B cell (primary cell): ENCODE measurements at regions not wholly inside any gene's neighbourhood (a gene's known extent, or its start where the extent isn't known, plus 50 kb on each side); places are given as distances from the start of the nearest gene placed in this dataset.

ENCODE experiments used
- ATAC-seq: fragments of 200-7000 bp; cut with Tn5 transposase; one replicate; pipeline ENCODE4 v1.10.0; 2021; ENCODE audit warnings: low read depth, mild to moderate bottlenecking, moderate number of reproducible peaks, moderate library complexity
- CTCF ChIA-PET: fragments of 350-600 bp; sonication (Branson Sonifier 250); formaldehyde crosslinking; loops from one replicate; lab custom pipeline; 2021; ENCODE audit warnings: antibody characterized with exemption, inconsistent platforms; lab: Charles Lee
- POLR2A ChIA-PET: fragments of 350-600 bp; sonication (Branson Sonifier 250); formaldehyde crosslinking; loops from one replicate; lab custom pipeline; 2021; ENCODE audit warnings: antibody characterized with exemption; lab: Charles Lee
- DNase-seq: peaks from one replicate; pipeline ENCODE4 v3.0.0; 2013
- H2AFZ ChIP-seq: 2 replicates; pipeline ENCODE4 v1.6.1; 2012; ENCODE audit warnings: mild to moderate bottlenecking, low read depth, low read length; ENCODE audit not compliant: insufficient read depth, poor library complexity, severe bottlenecking
- H3K27ac ChIP-seq, 2 donors: 1 replicate in 1 of 2; 2 replicates in 1 of 2; pipeline ENCODE4 v1.5.1; 2012 to 2013; ENCODE audit warnings: low read length in 2 of 2, mild to moderate bottlenecking in 2 of 2, moderate library complexity in 1 of 2
- H3K27me3 ChIP-seq, 4 experiments: fragments of 200-600 bp in 1 of 4; sonication (generic) in 1 of 4; replicated peaks in 1 of 4; 1 replicate in 2 of 4; 2 replicates in 2 of 4; pipeline versions ENCODE4 v1.6.1 to v1.7.0; 2013 to 2016; ENCODE audit warnings: low read length in 3 of 4, mild to moderate bottlenecking in 2 of 4, mixed read lengths in 1 of 4, moderate library complexity in 1 of 4; ENCODE audit not compliant: insufficient read depth in 4 of 4, control insufficient read depth in 3 of 4; ENCODE audit errors: control extremely low read depth in 1 of 4
- H3K36me3 ChIP-seq, 2 experiments: replicated peaks in 1 of 2; 1 replicate in 1 of 2; 2 replicates in 1 of 2; pipeline versions ENCODE4 v1.6.1 to v1.7.1; 2013; ENCODE audit warnings: low read length in 1 of 2; ENCODE audit not compliant: insufficient read depth in 2 of 2, control insufficient read depth in 1 of 2; ENCODE audit errors: control extremely low read depth in 1 of 2, extremely low read depth in 1 of 2
- H3K4me1 ChIP-seq, 2 donors: fragments of 200-600 bp in 1 of 2; sonication (generic) in 1 of 2; 1 replicate in 1 of 2; 2 replicates in 1 of 2; pipeline versions ENCODE4 v1.5.1 to v1.6.1; 2013 to 2017; ENCODE audit warnings: low read length in 2 of 2; ENCODE audit not compliant: control insufficient read depth in 2 of 2, insufficient read depth in 2 of 2
- H3K4me2 ChIP-seq: replicated peaks from 2 replicates; pipeline ENCODE3; 2012; ENCODE audit warnings: mild to moderate bottlenecking, low read depth, low read length; ENCODE audit not compliant: poor library complexity, severe bottlenecking
- H3K4me3 ChIP-seq, 5 experiments: fragments of 200-600 bp in 1 of 5; sonication (generic) in 1 of 5; 1 replicate in 3 of 5; 2 replicates in 2 of 5; pipeline versions ENCODE4 v1.5.1 to v1.7.0; 2011 to 2016; ENCODE audit warnings: low read length in 4 of 5, mild to moderate bottlenecking in 4 of 5, low read depth in 2 of 5, control low read depth in 1 of 5, moderate library complexity in 1 of 5; ENCODE audit not compliant: insufficient read depth in 1 of 5; ENCODE audit errors: control extremely low read depth in 1 of 5, extremely low read depth in 1 of 5
- H3K79me2 ChIP-seq: fragments of 200-600 bp; sonication (generic); one replicate; pipeline ENCODE4 v1.6.0; 2016; ENCODE audit warnings: low read length; ENCODE audit not compliant: control insufficient read depth, insufficient read depth
- H3K9ac ChIP-seq: fragments of 200-600 bp; sonication (generic); 2 replicates; pipeline ENCODE4 v1.6.1; 2017; ENCODE audit warnings: mild to moderate bottlenecking, low read length, moderate library complexity
- H3K9me3 ChIP-seq, 3 donors: one replicate each; pipeline versions ENCODE4 v1.6.1 to v1.7.1; 2013; ENCODE audit warnings: low read length in 2 of 3; ENCODE audit not compliant: control insufficient read depth in 2 of 3, insufficient read depth in 1 of 3; ENCODE audit errors: control extremely low read depth in 1 of 3
- H4K20me1 ChIP-seq: 2 replicates; pipeline ENCODE4 v1.6.0; 2012; ENCODE audit warnings: mild to moderate bottlenecking, low read length; ENCODE audit not compliant: insufficient read depth, control insufficient read depth, poor library complexity, severe bottlenecking
- H3K27ac Mint-ChIP-seq: one replicate; pipeline ENCODE4 v1.8.0; 2021; ENCODE audit warnings: mixed read lengths
- H3K27me3 Mint-ChIP-seq: one replicate; pipeline ENCODE4 v1.8.0; 2021; ENCODE audit warnings: mixed read lengths
- H3K4me1 Mint-ChIP-seq: one replicate; pipeline ENCODE4 v1.8.0; 2021; ENCODE audit warnings: mixed read lengths
- H3K4me3 Mint-ChIP-seq: one replicate; pipeline ENCODE4 v1.8.0; 2021; ENCODE audit warnings: mixed read lengths
- H3K9me3 Mint-ChIP-seq: one replicate; pipeline ENCODE4 v1.8.0; 2022; ENCODE audit warnings: mixed read lengths; ENCODE audit not compliant: insufficient read depth
- CTCF ChIP-seq: fragments of 200-600 bp; IDR thresholded peaks from one replicate; pipeline ENCODE4 v1.8.0; 2022; ENCODE audit warnings: antibody characterized with exemption, mild to moderate bottlenecking
- EZH2 ChIP-seq: IDR thresholded peaks from 2 replicates; pipeline ENCODE4 v1.6.1; 2012; ENCODE audit warnings: borderline replicate concordance, low read depth, mild to moderate bottlenecking, moderate library complexity, low read length; ENCODE audit not compliant: insufficient read depth, poor library complexity, severe bottlenecking
- WGBS: methylation state at CpG from one replicate; pipeline ENCODE4 v1.1.5; 2013; ENCODE audit warnings: missing lambda C conversion rate; ENCODE audit not compliant: insufficient coverage; 5-methylcytosine and 5-hydroxymethylcytosine counted together
- intact Hi-C: fragments of 100-400 bp; cut with micrococcal nuclease; formaldehyde crosslinking; loops from one replicate; pipeline ENCODE4 v1.10.0; 2022

DNA sequence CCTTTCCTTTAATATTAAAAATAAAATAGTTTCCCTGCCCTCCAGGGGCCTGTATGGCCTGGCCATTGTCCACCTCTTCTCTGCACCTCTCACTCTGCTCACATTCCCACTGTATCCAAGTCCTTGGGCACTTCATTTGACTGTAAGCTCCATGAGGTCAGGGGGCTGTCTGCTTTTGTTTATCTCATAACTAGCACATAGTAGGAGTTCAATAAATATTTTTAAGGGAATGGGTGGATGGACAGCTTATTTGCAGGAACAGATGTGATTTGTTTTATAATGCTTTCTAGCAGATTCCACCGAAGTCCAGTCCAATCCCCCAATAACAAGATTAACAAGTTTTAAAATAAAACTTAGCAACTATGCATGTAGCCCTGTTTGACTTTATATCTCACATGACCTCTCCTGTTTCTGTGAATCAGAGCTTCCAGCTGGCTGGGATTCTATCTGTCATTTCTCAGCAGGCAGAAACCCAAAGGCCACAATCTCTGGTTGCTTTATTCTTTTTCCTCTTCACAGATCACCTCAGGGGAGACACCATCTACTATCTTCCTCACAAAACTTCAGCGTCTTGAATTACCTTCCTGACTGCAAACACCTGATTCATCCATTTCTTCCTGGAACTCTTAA, 123.0 kb upstream of the NR2F2 start:
- CTCF ChIA-PET, result no interaction called here
- ATAC-seq (no peak), DNase-seq (no peak)
- no CpG with 5 or more reads among the region's 2 CpGs for WGBS
- Histone ChIP-seq H3K4me3 (no peak overlapping the region), H3K4me2 (no peak overlapping the region), H4K20me1 (no peaks in the 10 kb centered on the region), H3K79me2 (no peaks in the 10 kb centered on the region), H3K27me3 (no peaks in the 10 kb centered on the region), H3K9me3 (peaks cover 0 to 4% (median 0%) of the 10 kb centered on the region in 3 donors), H2AFZ (no peak overlapping the region), H3K9ac (no peak overlapping the region), H3K27ac (no peak overlapping the region), H3K36me3 (no peaks in the 10 kb centered on the region), H3K4me1 (no peaks in the 10 kb centered on the region)
- H3K9me3 Mint-ChIP-seq, result peaks cover 8% of the 10 kb centered on the region
- no peak overlapping the region for H3K4me3 Mint-ChIP-seq
- no peak for TF ChIP-seq CTCF
- TF ChIP-seq EZH2, result no peak
- H3K4me1 Mint-ChIP-seq, result no peaks in the 10 kb centered on the region
- H3K27me3 Mint-ChIP-seq, result no peaks in the 10 kb centered on the region
- no peak overlapping the region for H3K27ac Mint-ChIP-seq
- intact Hi-C loops, result no loop called here
- POLR2A ChIA-PET, result no interaction called here

DNA sequence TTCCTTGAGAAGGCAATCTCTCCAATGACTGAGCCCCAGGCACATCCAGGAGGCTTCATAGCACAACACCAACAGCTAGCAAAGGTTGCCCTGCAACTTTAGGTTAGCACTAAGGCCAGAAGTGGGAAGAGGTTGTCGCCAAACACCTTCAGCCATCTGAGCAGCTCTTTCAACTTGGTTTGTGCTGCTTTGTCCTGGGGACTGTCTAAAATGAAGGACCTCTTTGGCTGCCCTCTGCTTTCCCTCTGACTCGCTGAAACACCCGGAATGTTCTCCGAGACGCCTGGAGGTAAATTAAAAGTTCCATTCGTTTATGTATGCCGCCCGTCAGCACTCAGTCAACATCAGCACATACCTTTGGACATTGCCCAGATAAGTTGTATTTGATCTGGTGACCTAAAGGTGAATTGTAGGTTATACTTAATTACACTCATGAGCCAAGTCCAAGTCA, 121.2 kb upstream of the NR2F2 start:
- H3K36me3 ChIP-seq, result no peaks in the 10 kb centered on the region
- no peaks in the 10 kb centered on the region for H3K79me2 ChIP-seq
- H3K4me2 ChIP-seq, result no peak overlapping the region
- POLR2A ChIA-PET, result no interaction called here
- Mint-ChIP-seq H3K4me1 (no peaks in the 10 kb centered on the region), H3K27me3 (no peaks in the 10 kb centered on the region), H3K27ac (no peak overlapping the region), H3K4me3 (no peak overlapping the region), H3K9me3 (peaks cover 10% of the 10 kb centered on the region)
- CTCF ChIA-PET, result no interaction called here
- no peak overlapping the region for H3K4me3 ChIP-seq
- no peaks in the 10 kb centered on the region for H4K20me1 ChIP-seq
- H3K9ac ChIP-seq, result no peak overlapping the region
- peak; percentile 2 for DNase-seq
- WGBS, result 93% methylated on average over 4 of the region's 8 CpGs
- ATAC-seq, result no peak
- H3K27me3 ChIP-seq, result no peaks in the 10 kb centered on the region
- peaks cover 0 to under 1% (median 0%) of the 10 kb centered on the region in 3 donors for H3K9me3 ChIP-seq
- no peak overlapping the region for H2AFZ ChIP-seq
- TF ChIP-seq CTCF (no peak), EZH2 (no peak)
- no peak overlapping the region for H3K27ac ChIP-seq
- no peaks in the 10 kb centered on the region for H3K4me1 ChIP-seq
- intact Hi-C loops, result no loop called here
